IgD-negative memory B cell (primary cell): ENCODE measurements at regions not wholly inside any gene's neighbourhood (a gene's known extent, or its start where the extent isn't known, plus 50 kb on each side); places are given as distances from the start of the nearest gene placed in this dataset.
"Not testable (repeated sequence)": the region's sequence is repeated elsewhere in the genome, so short reads cannot be mapped to it uniquely, and the experiment has no call there.

Experiments used
- H3K27ac Mint-ChIP-seq, 3 donors: one replicate each; pipeline ENCODE4 v1.8.0; 2020 to 2022; ENCODE audit warnings: mild to moderate bottlenecking in 3 of 3, mixed read lengths in 3 of 3, moderate library complexity in 1 of 3
- H3K27me3 Mint-ChIP-seq: one replicate; pipeline ENCODE4 v1.8.0; 2021; ENCODE audit warnings: mixed read lengths
- H3K36me3 Mint-ChIP-seq: one replicate; pipeline ENCODE4 v1.8.0; 2020; ENCODE audit warnings: mild to moderate bottlenecking, mixed read lengths
- H3K4me1 Mint-ChIP-seq, 3 donors: one replicate each; pipeline ENCODE4 v1.8.0; 2020 to 2022; ENCODE audit warnings: mixed read lengths in 3 of 3, mild to moderate bottlenecking in 1 of 3
- H3K4me3 Mint-ChIP-seq, 4 donors: one replicate each; pipeline ENCODE4 v1.8.0; 2020 to 2022; ENCODE audit warnings: mild to moderate bottlenecking in 4 of 4, mixed read lengths in 4 of 4, moderate library complexity in 3 of 4
- H3K9me3 Mint-ChIP-seq, 3 donors: one replicate each; pipeline ENCODE4 v1.8.0; 2020 to 2021; ENCODE audit warnings: mixed read lengths in 3 of 3, mild to moderate bottlenecking in 1 of 3

GRCh38 chr4:60723796-60724195 lies 476.3 kb upstream of the ADGRL3 start:
- H3K9me3 Mint-ChIP-seq: peaks cover 1 to 8% (median 8%) of the 10 kb centered on the region in 3 donors
- H3K4me1 Mint-ChIP-seq: no peaks in the 10 kb centered on the region
- H3K27me3 Mint-ChIP-seq: no peaks in the 10 kb centered on the region
- H3K4me3 Mint-ChIP-seq: no peak overlapping the region
- no peak overlapping the region for H3K27ac Mint-ChIP-seq
- no peaks in the 10 kb centered on the region for H3K36me3 Mint-ChIP-seq

- Mint-ChIP-seq H3K27me3 (no peaks in the 10 kb centered on the region), H3K4me3 (no peak overlapping the region), H3K4me1 (no peaks in the 10 kb centered on the region), H3K27ac (no peak overlapping the region), H3K9me3 (peaks cover 1 to 9% (median 8%) of the 10 kb centered on the region in 3 donors), H3K36me3 (no peaks in the 10 kb centered on the region)
These were observed 475.5 kb upstream of the ADGRL3 start for GRCh38 chr4:60724623-60725022.

GRCh38 chr4:60726779-60727178 lies 473.3 kb upstream of the ADGRL3 start:
- H3K27ac Mint-ChIP-seq: no peak overlapping the region
- no peaks in the 10 kb centered on the region for H3K36me3 Mint-ChIP-seq
- H3K9me3 Mint-ChIP-seq: peaks cover 1 to 9% (median 6%) of the 10 kb centered on the region in 3 donors
- no peaks in the 10 kb centered on the region for H3K4me1 Mint-ChIP-seq
- H3K4me3 Mint-ChIP-seq: no peak overlapping the region
- H3K27me3 Mint-ChIP-seq: no peaks in the 10 kb centered on the region

- no peak overlapping the region for H3K4me3 Mint-ChIP-seq
- H3K27ac Mint-ChIP-seq: no peak overlapping the region
- H3K4me1 Mint-ChIP-seq: no peaks in the 10 kb centered on the region
- peaks cover 1 to 9% (median 7%) of the 10 kb centered on the region in 3 donors for H3K9me3 Mint-ChIP-seq
- no peaks in the 10 kb centered on the region for H3K27me3 Mint-ChIP-seq
- no peaks in the 10 kb centered on the region for H3K36me3 Mint-ChIP-seq
These were observed 470.9 kb upstream of the ADGRL3 start for GRCh38 chr4:60729194-60729593.

GRCh38 chr4:60729764-60730163 lies 470.4 kb upstream of the ADGRL3 start:
- H3K36me3 Mint-ChIP-seq, H3K4me1 Mint-ChIP-seq, H3K27ac Mint-ChIP-seq, H3K9me3 Mint-ChIP-seq, H3K27me3 Mint-ChIP-seq, H3K4me3 Mint-ChIP-seq: not testable (repeated sequence)

- Mint-ChIP-seq H3K27me3 (no peaks in the 10 kb centered on the region), H3K27ac (no peak overlapping the region), H3K9me3 (peaks cover 0 to 6% (median 0%) of the 10 kb centered on the region in 3 donors), H3K36me3 (no peaks in the 10 kb centered on the region), H3K4me1 (no peaks in the 10 kb centered on the region), H3K4me3 (no peak overlapping the region)
These were observed 462.3 kb upstream of the ADGRL3 start for GRCh38 chr4:60737858-60738257.

GRCh38 chr4:60743654-60744053 lies 456.5 kb upstream of the ADGRL3 start:
- no peak overlapping the region for H3K4me3 Mint-ChIP-seq
- no peaks in the 10 kb centered on the region for H3K36me3 Mint-ChIP-seq
- H3K4me1 Mint-ChIP-seq: no peaks in the 10 kb centered on the region
- H3K27me3 Mint-ChIP-seq: no peaks in the 10 kb centered on the region
- H3K9me3 Mint-ChIP-seq: peaks cover 2 to 7% (median 5%) of the 10 kb centered on the region in 3 donors
- H3K27ac Mint-ChIP-seq: no peak overlapping the region

- Mint-ChIP-seq H3K4me1 (no peaks in the 10 kb centered on the region), H3K36me3 (no peaks in the 10 kb centered on the region), H3K27ac (no peak overlapping the region), H3K9me3 (peaks cover 2 to 11% (median 5%) of the 10 kb centered on the region in 3 donors), H3K4me3 (no peak overlapping the region), H3K27me3 (no peaks in the 10 kb centered on the region)
These were observed 455.4 kb upstream of the ADGRL3 start for GRCh38 chr4:60744767-60745166.

GRCh38 chr4:60745800-60746571 lies 454.1 kb upstream of the ADGRL3 start:
- no peak overlapping the region for H3K27ac Mint-ChIP-seq
- no peaks in the 10 kb centered on the region for H3K27me3 Mint-ChIP-seq
- no peaks in the 10 kb centered on the region for H3K36me3 Mint-ChIP-seq
- H3K4me1 Mint-ChIP-seq: no peaks in the 10 kb centered on the region
- H3K4me3 Mint-ChIP-seq: no peak overlapping the region
- peaks cover 2 to 11% (median 5%) of the 10 kb centered on the region in 3 donors for H3K9me3 Mint-ChIP-seq

- Mint-ChIP-seq H3K27me3 (no peaks in the 10 kb centered on the region), H3K36me3 (no peaks in the 10 kb centered on the region), H3K4me3 (no peak overlapping the region), H3K27ac (no peak overlapping the region), H3K4me1 (no peaks in the 10 kb centered on the region), H3K9me3 (peaks cover 2 to 7% (median 3%) of the 10 kb centered on the region in 3 donors)
These were observed 449.2 kb upstream of the ADGRL3 start for GRCh38 chr4:60750962-60751361.

GRCh38 chr4:60757986-60758680 lies 442.0 kb upstream of the ADGRL3 start:
- peaks cover 1 to 7% (median 2%) of the 10 kb centered on the region in 3 donors for H3K9me3 Mint-ChIP-seq
- H3K27ac Mint-ChIP-seq: no peak overlapping the region
- no peaks in the 10 kb centered on the region for H3K27me3 Mint-ChIP-seq
- H3K36me3 Mint-ChIP-seq: no peaks in the 10 kb centered on the region
- no peaks in the 10 kb centered on the region for H3K4me1 Mint-ChIP-seq
- H3K4me3 Mint-ChIP-seq: no peak overlapping the region

- Mint-ChIP-seq H3K27ac (no peak overlapping the region), H3K27me3 (no peaks in the 10 kb centered on the region), H3K9me3 (peaks cover 1 to 7% (median 5%) of the 10 kb centered on the region in 3 donors), H3K4me3 (no peak overlapping the region), H3K36me3 (no peaks in the 10 kb centered on the region), H3K4me1 (no peaks in the 10 kb centered on the region)
These were observed 440.4 kb upstream of the ADGRL3 start for GRCh38 chr4:60759518-60760245.

- Mint-ChIP-seq H3K9me3 (peaks cover 2 to 8% (median 4%) of the 10 kb centered on the region in 3 donors), H3K36me3 (no peaks in the 10 kb centered on the region), H3K4me1 (no peaks in the 10 kb centered on the region), H3K27me3 (no peaks in the 10 kb centered on the region), H3K4me3 (no peak overlapping the region), H3K27ac (no peak overlapping the region)
These were observed 419.3 kb upstream of the ADGRL3 start for GRCh38 chr4:60780874-60781273.

- H3K4me3 Mint-ChIP-seq: no peak overlapping the region
- H3K4me1 Mint-ChIP-seq: no peaks in the 10 kb centered on the region
- no peaks in the 10 kb centered on the region for H3K36me3 Mint-ChIP-seq
- H3K27me3 Mint-ChIP-seq: no peaks in the 10 kb centered on the region
- no peak overlapping the region for H3K27ac Mint-ChIP-seq
- peaks cover 0 to 7% (median 2%) of the 10 kb centered on the region in 3 donors for H3K9me3 Mint-ChIP-seq
These were observed 409.5 kb upstream of the ADGRL3 start for GRCh38 chr4:60790608-60791007.

GRCh38 chr4:60794372-60794771 lies 405.8 kb upstream of the ADGRL3 start:
- no peaks in the 10 kb centered on the region for H3K27me3 Mint-ChIP-seq
- no peak overlapping the region for H3K4me3 Mint-ChIP-seq

More at GRCh38 chr4:60794372-60794771, 405.8 kb upstream of the ADGRL3 start:
- no peak overlapping the region for H3K27ac Mint-ChIP-seq
- H3K9me3 Mint-ChIP-seq: peaks cover 0 to 6% (median 0%) of the 10 kb centered on the region in 3 donors
- H3K36me3 Mint-ChIP-seq: no peaks in the 10 kb centered on the region
- H3K4me1 Mint-ChIP-seq: no peaks in the 10 kb centered on the region
